ENCODE measurements at regions not wholly inside any gene's neighbourhood (a gene's known extent, or its start where the extent isn't known, plus 50 kb on each side); places are given as distances from the start of the nearest gene placed in this dataset.

GRCh38 chr15:34657469-34658127, 74.1 kb upstream of the GOLGA8B start (continued):
- TF ChIP-seq PREB (CRISPR knock-in tag; IDR thresholded peaks at IDR 0.05), result no peak
- 0 out of 2 replicates have a peak, but pooled peaks have one; percentile 35 for TF ChIP-seq CREM (IDR thresholded peaks at IDR 0.05; ENCODE audit: low read depth)
- no peak; the same call in 1 of the 2 replicates for TF ChIP-seq JUND (IDR thresholded peaks at IDR 0.05; ENCODE audit: borderline replicate concordance, low read depth, low read length)
- peak; percentile 47; the same call in 1 of the 3 replicates for TF ChIP-seq JUND (tag; IDR thresholded peaks at IDR 0.05; ENCODE audit: borderline replicate concordance, low read depth, low read length)
- TF ChIP-seq ZNF449 (CRISPR knock-in tag; IDR thresholded peaks at IDR 0.05), result no peak
- TF ChIP-seq NELFE (IDR thresholded peaks at IDR 0.05; ENCODE audit: insufficient read depth, insufficient read length), result no peak
- TF ChIP-seq MCM2 (IDR thresholded peaks at IDR 0.05; ENCODE audit: low read depth), result no peak
- TF ChIP-seq IRF1 (CRISPR knock-in tag; IDR thresholded peaks at IDR 0.05; ENCODE audit: borderline replicate concordance), result no peak
- TF ChIP-seq ARID3B (CRISPR knock-in tag; IDR thresholded peaks at IDR 0.05; ENCODE audit: borderline replicate concordance), result no peak
- TF ChIP-seq AFF1 (IDR thresholded peaks at IDR 0.05; ENCODE audit: low read depth in 1 of 2, partially characterized antibody in 2 of 2), result peak; percentile 59 to 64
- TF ChIP-seq CBX3 (IDR thresholded peaks at IDR 0.05; ENCODE audit: borderline replicate concordance in 1 of 2, low read length in 2 of 2), result no peak
- TF ChIP-seq FOXM1 (IDR thresholded peaks at IDR 0.05; ENCODE audit: low read depth), result peak; percentile 62; the same call in 1 of the 2 replicates
- no peak for TF ChIP-seq FOXM1 (CRISPR knock-in tag; IDR thresholded peaks at IDR 0.05; ENCODE audit: low read depth)
- TF ChIP-seq ZNF12 (CRISPR knock-in tag; IDR thresholded peaks at IDR 0.05), result no peak
